GM06990 (cell line): ENCODE measurements at regions not wholly inside any gene's neighbourhood (a gene's known extent, or its start where the extent isn't known, plus 50 kb on each side); places are given as distances from the start of the nearest gene placed in this dataset.

Source experiments
- DNase-seq: peaks from one replicate; pipeline ENCODE4 v3.0.0-alpha.2; 2011; ENCODE audit not compliant: insufficient read length; ENCODE audit errors: extremely low read depth
- H3K27me3 ChIP-seq: replicated peaks from 2 replicates; pipeline ENCODE4 v1.6.0; 2011; ENCODE audit warnings: low read length; ENCODE audit not compliant: control insufficient read depth, insufficient read depth
- H3K36me3 ChIP-seq: 2 replicates; pipeline ENCODE4 v1.5.1; 2011; ENCODE audit warnings: low read length; ENCODE audit not compliant: control insufficient read depth, insufficient read depth
- H3K4me3 ChIP-seq: replicated peaks from 2 replicates; pipeline ENCODE4 v1.5.1; 2011; ENCODE audit warnings: low read depth, mild to moderate bottlenecking, control low read depth, low read length
- CTCF ChIP-seq: IDR thresholded peaks from 2 replicates; pipeline ENCODE4 v1.5.1; 2011; ENCODE audit warnings: low read length, control low read depth, mild to moderate bottlenecking, inconsistent platforms; ENCODE audit not compliant: insufficient read depth, poor library complexity, severe bottlenecking

- Histone ChIP-seq H3K4me3 (no peak overlapping the region), H3K27me3 (no peaks in the 10 kb centered on the region; the same call in 1 of the 2 replicates), H3K36me3 (no peaks in the 10 kb centered on the region)
- no peak for DNase-seq
- TF ChIP-seq CTCF: no peak
These were observed 349.9 kb upstream of the TGFBR2 start for GRCh38 chr3:30256474-30256873.

- DNase-seq: no peak
- TF ChIP-seq CTCF: no peak
- no peaks in the 10 kb centered on the region for H3K36me3 ChIP-seq
- no peak overlapping the region for H3K4me3 ChIP-seq
- H3K27me3 ChIP-seq: no peaks in the 10 kb centered on the region; the same call in 1 of the 2 replicates
These were observed 347.7 kb upstream of the TGFBR2 start for GRCh38 chr3:30258426-30259392.

GRCh38 chr3:30259730-30260129 lies 346.7 kb upstream of the TGFBR2 start:
- TF ChIP-seq CTCF: no peak
- Histone ChIP-seq H3K36me3 (no peaks in the 10 kb centered on the region), H3K27me3 (no peaks in the 10 kb centered on the region; the same call in 1 of the 2 replicates), H3K4me3 (no peak overlapping the region)
- DNase-seq: no peak

- no peaks in the 10 kb centered on the region for H3K36me3 ChIP-seq
- no peak for TF ChIP-seq CTCF
- no peak for DNase-seq
- H3K4me3 ChIP-seq: no peak overlapping the region
- H3K27me3 ChIP-seq: no peaks in the 10 kb centered on the region; the same call in 1 of the 2 replicates
These were observed 345.6 kb upstream of the TGFBR2 start for GRCh38 chr3:30260762-30261161.

- TF ChIP-seq CTCF: no peak
- H3K36me3 ChIP-seq: no peaks in the 10 kb centered on the region
- no peak overlapping the region for H3K4me3 ChIP-seq
- no peak for DNase-seq
- no peaks in the 10 kb centered on the region; the same call in 1 of the 2 replicates for H3K27me3 ChIP-seq
These were observed 343.0 kb upstream of the TGFBR2 start for GRCh38 chr3:30263238-30263924.
